GM19240 (cell line): ENCODE measurements at regions not wholly inside any gene's neighbourhood (a gene's known extent, or its start where the extent isn't known, plus 50 kb on each side); places are given as distances from the start of the nearest gene placed in this dataset.

ENCODE experiments used
- DNase-seq: peaks from one replicate; pipeline ENCODE4 v3.0.0; 2011; ENCODE audit warnings: low spot score; ENCODE audit not compliant: insufficient read length

DNA sequence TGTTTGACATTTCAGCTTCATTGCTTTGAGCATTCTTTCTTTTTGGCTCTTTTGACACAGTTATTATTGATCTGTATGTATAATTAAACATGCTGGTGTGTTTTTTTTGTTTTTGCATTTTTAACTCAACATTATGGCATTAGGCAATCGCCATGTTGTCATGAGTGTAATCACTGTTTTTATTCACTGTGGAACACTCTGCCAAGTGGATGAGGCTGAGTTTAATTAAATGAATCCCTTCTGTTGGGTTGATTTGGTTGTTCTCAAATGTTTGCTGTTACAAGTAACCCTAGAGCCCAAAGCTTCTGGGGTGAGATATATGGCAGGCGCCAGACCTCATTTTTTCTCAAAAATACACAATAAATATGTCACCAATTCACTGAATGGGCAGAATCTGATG, 428.1 kb downstream of the MATN1 start:
- no peak for DNase-seq

DNA sequence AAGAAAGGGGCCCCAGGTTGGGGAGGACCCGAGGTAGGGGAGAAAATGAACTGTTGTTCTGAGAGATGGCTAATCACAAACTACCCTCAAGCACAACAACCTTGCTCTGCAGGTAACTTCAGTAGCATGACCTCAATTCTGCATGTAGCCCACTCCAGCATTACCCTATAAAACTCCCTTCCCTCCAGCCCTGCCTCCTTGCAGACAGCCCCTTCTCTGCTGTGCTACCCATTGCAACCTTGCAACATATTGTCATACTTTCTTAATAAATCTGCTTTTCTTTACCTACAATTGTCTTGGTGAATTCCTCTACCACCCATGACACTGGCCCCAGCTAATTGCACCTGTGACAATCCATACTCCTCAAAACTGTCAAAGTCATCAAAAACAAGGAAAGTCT, 428.9 kb downstream of the MATN1 start:
- DNase-seq: no peak

- DNase-seq: no peak
Observed at GRCh38 chr1:30292451-30292850, 430.9 kb downstream of the MATN1 start.

GRCh38 chr1:30291526-30291925, 431.9 kb downstream of the MATN1 start:
- no peak for DNase-seq

DNA sequence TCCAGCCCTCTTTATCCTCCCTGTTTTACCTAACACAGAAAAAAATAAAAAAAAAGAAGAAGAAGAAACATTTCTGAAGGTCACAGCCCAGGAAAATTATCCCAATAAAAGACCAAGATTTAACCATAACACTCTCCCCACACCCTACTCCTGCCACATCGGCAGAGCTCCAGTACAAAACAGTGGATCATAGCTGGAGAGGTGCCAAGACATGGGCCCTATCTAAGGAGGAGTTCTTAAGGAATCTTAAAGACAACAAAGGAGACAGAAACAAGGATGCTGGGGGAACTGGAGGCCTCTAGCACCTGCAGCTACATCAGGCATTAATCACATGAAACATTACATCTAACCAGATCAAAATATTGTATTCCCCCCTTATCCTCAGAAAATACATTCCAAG, 432.8 kb downstream of the MATN1 start:
- DNase-seq: no peak

- no peak for DNase-seq
Observed at GRCh38 chr1:30287976-30288375, 435.4 kb downstream of the MATN1 start.

- no peak for DNase-seq
Observed at GRCh38 chr1:30286988-30287839, 436.2 kb downstream of the MATN1 start.

GRCh38 chr1:30286241-30286987, 437.0 kb downstream of the MATN1 start:
- DNase-seq: no peak

DNA sequence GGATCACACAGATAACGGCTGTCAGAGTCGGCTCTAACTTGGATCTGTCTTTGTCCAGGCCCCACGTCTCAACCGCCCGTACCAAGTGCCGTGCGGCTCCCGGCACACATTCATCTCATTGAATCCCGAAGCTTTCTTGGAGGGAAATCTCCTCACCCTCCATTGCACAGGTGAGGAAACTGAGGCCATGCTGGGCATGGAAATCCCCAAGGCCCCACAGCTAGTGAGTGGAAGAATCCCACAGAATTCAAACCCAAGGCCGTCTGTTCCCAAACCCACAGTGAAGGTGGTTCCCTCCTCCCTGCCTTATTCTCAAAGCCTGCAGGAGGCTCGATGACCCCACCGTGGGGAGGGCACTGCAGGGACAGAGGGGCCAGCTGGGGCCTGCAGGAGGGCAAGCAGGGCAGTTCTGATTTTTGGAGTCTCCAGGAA, 437.9 kb downstream of the MATN1 start:
- DNase-seq: no peak

GRCh38 chr1:30284728-30285475, 438.5 kb downstream of the MATN1 start:
- DNase-seq: no peak

- no peak for DNase-seq
Observed at GRCh38 chr1:30284226-30284625, 439.2 kb downstream of the MATN1 start.

- no peak for DNase-seq
Observed at GRCh38 chr1:30283199-30283962, 440.0 kb downstream of the MATN1 start.

DNA sequence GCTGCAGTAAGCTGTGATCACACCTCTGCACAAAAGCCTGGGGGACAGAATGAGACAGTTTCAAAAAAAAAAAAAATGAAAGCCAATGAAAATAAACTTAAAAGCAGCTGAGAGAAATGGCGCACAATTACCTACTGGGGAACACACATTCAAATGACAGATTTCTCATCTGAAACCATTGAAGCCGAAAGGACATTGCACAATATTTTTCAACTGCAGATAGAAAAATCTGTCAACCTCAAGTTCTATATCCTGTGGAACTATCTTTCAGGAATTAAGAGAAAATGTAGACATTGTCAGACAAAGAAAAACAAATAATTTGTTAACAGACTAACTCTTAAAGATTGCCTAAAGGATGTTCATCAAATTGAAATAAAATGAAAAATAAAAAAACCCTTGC, 442.8 kb downstream of the MATN1 start:
- no peak for DNase-seq

- DNase-seq: no peak
Observed at GRCh38 chr1:30277911-30278310, 445.5 kb downstream of the MATN1 start.

- no peak for DNase-seq
Observed at GRCh38 chr1:30277415-30277814, 446.0 kb downstream of the MATN1 start.

- DNase-seq: no peak
Observed at GRCh38 chr1:30275926-30276764, 447.2 kb downstream of the MATN1 start.

- no peak for DNase-seq
Observed at GRCh38 chr1:30274976-30275621, 448.3 kb downstream of the MATN1 start.

- no peak for DNase-seq
Observed at GRCh38 chr1:30274173-30274970, 449.0 kb downstream of the MATN1 start.

DNA sequence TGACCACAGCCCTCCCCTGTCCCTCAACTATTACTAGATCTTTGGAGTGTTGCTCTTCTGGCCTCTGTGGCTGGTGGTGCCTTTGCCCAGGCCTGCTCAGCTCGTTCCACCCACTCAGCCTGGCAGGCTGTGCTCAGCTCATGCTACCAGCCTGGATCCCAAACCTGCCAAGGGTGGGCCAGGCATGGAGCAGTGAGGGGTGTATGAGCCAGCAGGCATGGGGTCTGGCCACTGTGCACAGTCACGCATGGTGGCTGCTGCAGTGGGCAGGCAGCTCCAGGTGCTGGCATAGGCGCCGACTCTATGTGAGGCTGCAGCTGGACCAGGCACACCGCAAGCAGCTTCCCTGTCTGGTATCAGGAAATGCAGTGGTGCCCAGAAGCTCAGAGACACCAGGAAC, 449.9 kb downstream of the MATN1 start:
- no peak for DNase-seq
